ENCODE measurements at regions not wholly inside any gene's neighbourhood (a gene's known extent, or its start where the extent isn't known, plus 50 kb on each side); places are given as distances from the start of the nearest gene placed in this dataset.

DNA sequence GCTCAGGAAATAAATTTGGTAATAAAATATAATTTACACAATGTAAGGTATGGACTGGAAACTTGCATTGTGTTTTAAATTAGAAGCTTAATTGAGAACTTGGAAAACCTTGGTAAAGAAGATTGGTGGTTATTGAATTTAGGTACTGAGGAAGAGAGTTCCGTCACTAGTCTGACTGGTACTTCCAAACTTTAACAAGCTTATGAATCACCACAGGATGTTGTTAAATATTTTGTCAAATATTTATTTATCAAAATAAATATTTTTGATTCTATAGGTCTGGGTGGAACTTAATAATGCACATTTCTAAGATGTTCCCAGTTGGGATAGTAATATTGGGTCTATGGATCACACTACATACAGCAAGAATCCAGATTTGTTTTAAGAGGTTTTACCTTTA is 992.2 kb downstream of the ARAP2 start:
- no peaks in the 10 kb centered on the region for H3K9me3 ChIP-seq
- no peak for ATAC-seq (ENCODE audit: low FRiP score in 2 of 2)
- H3K4me3 ChIP-seq, result no peak overlapping the region
- no peaks in the 10 kb centered on the region for H3K4me1 ChIP-seq
- no peak overlapping the region for H3K27ac ChIP-seq
- DNase-seq, result no peak
- WGBS, 2 donors, result 84 to 92% methylated on average over 1 of the region's 1 CpG
- TF ChIP-seq POLR2A (IDR thresholded peaks at IDR 0.05) (no peak), CTCF (IDR thresholded peaks at IDR 0.05) (no peak), EP300 (IDR thresholded peaks at IDR 0.05) (no peak), POLR2AphosphoS5 (IDR thresholded peaks at IDR 0.05) (no peak)
- H3K36me3 ChIP-seq, result no peaks in the 10 kb centered on the region
- no peaks in the 10 kb centered on the region for H3K27me3 ChIP-seq

DNA sequence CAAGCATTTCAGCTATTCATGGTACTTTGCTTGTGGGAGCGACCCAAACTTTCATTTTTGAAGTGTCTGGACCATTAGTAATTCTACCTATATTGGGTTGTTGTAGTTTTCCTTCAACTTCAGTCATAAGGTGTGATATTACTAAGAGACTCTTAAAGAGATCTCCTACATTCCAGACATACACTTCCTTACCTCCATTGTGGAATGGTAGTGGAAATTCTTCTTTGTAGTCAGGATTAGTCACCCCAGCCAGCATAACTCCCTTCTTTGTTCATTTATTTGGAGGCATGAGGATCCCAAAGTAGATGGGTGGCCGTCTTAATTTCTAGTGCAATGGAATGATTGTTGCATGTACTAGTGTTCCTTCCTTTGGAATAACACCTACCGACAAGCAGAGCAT is 991.4 kb downstream of the ARAP2 start:
- no peak overlapping the region for H3K4me3 ChIP-seq
- H3K27me3 ChIP-seq, result no peaks in the 10 kb centered on the region
- no peak for ATAC-seq (ENCODE audit: low FRiP score in 2 of 2)
- DNase-seq, result no peak
- H3K36me3 ChIP-seq, result no peaks in the 10 kb centered on the region
- no peaks in the 10 kb centered on the region for H3K9me3 ChIP-seq
- WGBS, 2 donors, result 70 to 72% methylated on average over 3 of the region's 3 CpGs
- H3K27ac ChIP-seq, result no peak overlapping the region
- H3K4me1 ChIP-seq, result no peaks in the 10 kb centered on the region
- no peak for TF ChIP-seq POLR2A (IDR thresholded peaks at IDR 0.05)

- 84 to 85% methylated on average over 2 of the region's 2 CpGs for WGBS, 2 donors
- ATAC-seq (ENCODE audit: low FRiP score in 2 of 2) (no peak), DNase-seq (no peak)
- H3K36me3 ChIP-seq, result no peaks in the 10 kb centered on the region
- no peaks in the 10 kb centered on the region for H3K27me3 ChIP-seq
- no peaks in the 10 kb centered on the region for H3K4me1 ChIP-seq
- H3K27ac ChIP-seq, result no peak overlapping the region
- H3K4me3 ChIP-seq, result no peak overlapping the region
- H3K9me3 ChIP-seq, result no peaks in the 10 kb centered on the region
- no peak for TF ChIP-seq POLR2A (IDR thresholded peaks at IDR 0.05)
- TF ChIP-seq POLR2AphosphoS5 (IDR thresholded peaks at IDR 0.05), result no peak
- TF ChIP-seq EP300 (IDR thresholded peaks at IDR 0.05), result no peak
- TF ChIP-seq CTCF (IDR thresholded peaks at IDR 0.05), result no peak
Measured at GRCh38 chr4:35253331-35253730, 991.0 kb downstream of the ARAP2 start.

GRCh38 chr4:35286434-35286833 is 957.9 kb downstream of the ARAP2 start:
- no peak overlapping the region for H3K27ac ChIP-seq
- 49 to 57% methylated on average over 2 of the region's 2 CpGs for WGBS, 2 donors
- H3K4me3 ChIP-seq, result no peak overlapping the region
- no peak for TF ChIP-seq CTCF (IDR thresholded peaks at IDR 0.05)
- no peak for TF ChIP-seq POLR2A (IDR thresholded peaks at IDR 0.05)
- no peak for TF ChIP-seq POLR2AphosphoS5 (IDR thresholded peaks at IDR 0.05)
- no peak for TF ChIP-seq EP300 (IDR thresholded peaks at IDR 0.05)
- no peaks in the 10 kb centered on the region for H3K4me1 ChIP-seq
- H3K27me3 ChIP-seq, result no peaks in the 10 kb centered on the region
- ATAC-seq (ENCODE audit: low FRiP score in 2 of 2) (no peak), DNase-seq (no peak)
- H3K9me3 ChIP-seq, result no peaks in the 10 kb centered on the region
- H3K36me3 ChIP-seq, result no peaks in the 10 kb centered on the region

- ATAC-seq (ENCODE audit: low FRiP score in 2 of 2), result no peak
- Histone ChIP-seq H3K4me3 (no peak overlapping the region), H3K36me3 (no peaks in the 10 kb centered on the region), H3K9me3 (no peaks in the 10 kb centered on the region), H3K27ac (no peak overlapping the region), H3K4me1 (no peaks in the 10 kb centered on the region), H3K27me3 (no peaks in the 10 kb centered on the region)
- no peak for DNase-seq
- no peak for TF ChIP-seq POLR2A (IDR thresholded peaks at IDR 0.05)
- no peak for TF ChIP-seq CTCF (IDR thresholded peaks at IDR 0.05)
- no peak for TF ChIP-seq POLR2AphosphoS5 (IDR thresholded peaks at IDR 0.05)
- TF ChIP-seq EP300 (IDR thresholded peaks at IDR 0.05), result no peak
- WGBS, 2 donors, result 79 to 80% methylated on average over 11 of the region's 11 CpGs
Measured at GRCh38 chr4:35300996-35301774, 943.1 kb downstream of the ARAP2 start.
